ENCODE measurements at regions not wholly inside any gene's neighbourhood (a gene's known extent, or its start where the extent isn't known, plus 50 kb on each side); places are given as distances from the start of the nearest gene placed in this dataset.

DNA sequence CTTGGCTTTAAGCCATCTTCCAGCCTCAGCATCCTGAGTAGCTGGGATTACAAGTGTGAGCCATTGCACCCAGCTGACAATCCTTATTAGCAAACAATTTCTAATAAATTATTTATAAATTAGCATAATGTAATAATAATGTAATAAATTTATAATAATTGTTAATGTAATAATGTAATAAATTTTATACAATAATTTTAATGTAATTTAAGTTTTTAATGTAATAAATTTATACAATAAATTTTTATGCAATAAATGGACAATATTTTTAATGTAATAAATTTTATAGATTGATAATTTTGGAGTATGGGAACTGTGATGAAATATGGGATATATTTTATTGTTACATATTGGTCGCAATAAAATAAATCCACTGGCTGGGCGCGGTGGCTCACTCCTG lies 1457.5 kb downstream of the KCNT2 start (continued):
- TF ChIP-seq, protein P1, sequence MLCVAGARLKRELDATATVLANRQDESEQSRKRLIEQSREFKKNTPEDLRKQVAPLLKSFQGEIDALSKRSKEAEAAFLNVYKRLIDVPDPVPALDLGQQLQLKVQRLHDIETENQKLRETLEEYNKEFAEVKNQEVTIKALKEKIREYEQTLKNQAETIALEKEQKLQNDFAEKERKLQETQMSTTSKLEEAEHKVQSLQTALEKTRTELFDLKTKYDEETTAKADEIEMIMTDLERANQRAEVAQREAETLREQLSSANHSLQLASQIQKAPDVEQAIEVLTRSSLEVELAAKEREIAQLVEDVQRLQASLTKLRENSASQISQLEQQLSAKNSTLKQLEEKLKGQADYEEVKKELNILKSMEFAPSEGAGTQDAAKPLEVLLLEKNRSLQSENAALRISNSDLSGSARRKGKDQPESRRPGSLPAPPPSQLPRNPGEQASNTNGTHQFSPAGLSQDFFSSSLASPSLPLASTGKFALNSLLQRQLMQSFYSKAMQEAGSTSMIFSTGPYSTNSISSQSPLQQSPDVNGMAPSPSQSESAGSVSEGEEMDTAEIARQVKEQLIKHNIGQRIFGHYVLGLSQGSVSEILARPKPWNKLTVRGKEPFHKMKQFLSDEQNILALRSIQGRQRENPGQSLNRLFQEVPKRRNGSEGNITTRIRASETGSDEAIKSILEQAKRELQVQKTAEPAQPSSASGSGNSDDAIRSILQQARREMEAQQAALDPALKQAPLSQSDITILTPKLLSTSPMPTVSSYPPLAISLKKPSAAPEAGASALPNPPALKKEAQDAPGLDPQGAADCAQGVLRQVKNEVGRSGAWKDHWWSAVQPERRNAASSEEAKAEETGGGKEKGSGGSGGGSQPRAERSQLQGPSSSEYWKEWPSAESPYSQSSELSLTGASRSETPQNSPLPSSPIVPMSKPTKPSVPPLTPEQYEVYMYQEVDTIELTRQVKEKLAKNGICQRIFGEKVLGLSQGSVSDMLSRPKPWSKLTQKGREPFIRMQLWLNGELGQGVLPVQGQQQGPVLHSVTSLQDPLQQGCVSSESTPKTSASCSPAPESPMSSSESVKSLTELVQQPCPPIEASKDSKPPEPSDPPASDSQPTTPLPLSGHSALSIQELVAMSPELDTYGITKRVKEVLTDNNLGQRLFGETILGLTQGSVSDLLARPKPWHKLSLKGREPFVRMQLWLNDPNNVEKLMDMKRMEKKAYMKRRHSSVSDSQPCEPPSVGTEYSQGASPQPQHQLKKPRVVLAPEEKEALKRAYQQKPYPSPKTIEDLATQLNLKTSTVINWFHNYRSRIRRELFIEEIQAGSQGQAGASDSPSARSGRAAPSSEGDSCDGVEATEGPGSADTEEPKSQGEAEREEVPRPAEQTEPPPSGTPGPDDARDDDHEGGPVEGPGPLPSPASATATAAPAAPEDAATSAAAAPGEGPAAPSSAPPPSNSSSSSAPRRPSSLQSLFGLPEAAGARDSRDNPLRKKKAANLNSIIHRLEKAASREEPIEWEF (IDR thresholded peaks at IDR 0.05; ENCODE audit: insufficient replicate concordance, low read depth, low read length): no peak
- TF ChIP-seq, protein P2, sequence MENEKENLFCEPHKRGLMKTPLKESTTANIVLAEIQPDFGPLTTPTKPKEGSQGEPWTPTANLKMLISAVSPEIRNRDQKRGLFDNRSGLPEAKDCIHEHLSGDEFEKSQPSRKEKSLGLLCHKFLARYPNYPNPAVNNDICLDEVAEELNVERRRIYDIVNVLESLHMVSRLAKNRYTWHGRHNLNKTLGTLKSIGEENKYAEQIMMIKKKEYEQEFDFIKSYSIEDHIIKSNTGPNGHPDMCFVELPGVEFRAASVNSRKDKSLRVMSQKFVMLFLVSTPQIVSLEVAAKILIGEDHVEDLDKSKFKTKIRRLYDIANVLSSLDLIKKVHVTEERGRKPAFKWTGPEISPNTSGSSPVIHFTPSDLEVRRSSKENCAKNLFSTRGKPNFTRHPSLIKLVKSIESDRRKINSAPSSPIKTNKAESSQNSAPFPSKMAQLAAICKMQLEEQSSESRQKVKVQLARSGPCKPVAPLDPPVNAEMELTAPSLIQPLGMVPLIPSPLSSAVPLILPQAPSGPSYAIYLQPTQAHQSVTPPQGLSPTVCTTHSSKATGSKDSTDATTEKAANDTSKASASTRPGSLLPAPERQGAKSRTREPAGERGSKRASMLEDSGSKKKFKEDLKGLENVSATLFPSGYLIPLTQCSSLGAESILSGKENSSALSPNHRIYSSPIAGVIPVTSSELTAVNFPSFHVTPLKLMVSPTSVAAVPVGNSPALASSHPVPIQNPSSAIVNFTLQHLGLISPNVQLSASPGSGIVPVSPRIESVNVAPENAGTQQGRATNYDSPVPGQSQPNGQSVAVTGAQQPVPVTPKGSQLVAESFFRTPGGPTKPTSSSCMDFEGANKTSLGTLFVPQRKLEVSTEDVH (IDR thresholded peaks at IDR 0.05; ENCODE audit: low read depth, partially characterized antibody): no peak
- TF ChIP-seq, protein P3, sequence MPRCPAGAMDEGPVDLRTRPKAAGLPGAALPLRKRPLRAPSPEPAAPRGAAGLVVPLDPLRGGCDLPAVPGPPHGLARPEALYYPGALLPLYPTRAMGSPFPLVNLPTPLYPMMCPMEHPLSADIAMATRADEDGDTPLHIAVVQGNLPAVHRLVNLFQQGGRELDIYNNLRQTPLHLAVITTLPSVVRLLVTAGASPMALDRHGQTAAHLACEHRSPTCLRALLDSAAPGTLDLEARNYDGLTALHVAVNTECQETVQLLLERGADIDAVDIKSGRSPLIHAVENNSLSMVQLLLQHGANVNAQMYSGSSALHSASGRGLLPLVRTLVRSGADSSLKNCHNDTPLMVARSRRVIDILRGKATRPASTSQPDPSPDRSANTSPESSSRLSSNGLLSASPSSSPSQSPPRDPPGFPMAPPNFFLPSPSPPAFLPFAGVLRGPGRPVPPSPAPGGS (IDR thresholded peaks at IDR 0.05; ENCODE audit: borderline replicate concordance, insufficient read depth, low read depth, low read length, poor library complexity, severe bottlenecking): no peak
- no peak for TF ChIP-seq POU2F2 (IDR thresholded peaks at IDR 0.05; ENCODE audit: borderline replicate concordance, low read depth, low read length)
- TF ChIP-seq ASH2L (IDR thresholded peaks at IDR 0.05; ENCODE audit: borderline replicate concordance, low read depth): no peak
- TF ChIP-seq NFYA (IDR thresholded peaks at IDR 0.05; ENCODE audit: borderline replicate concordance, low read depth, low read length): no peak
- no peak for TF ChIP-seq ZNF622 (IDR thresholded peaks at IDR 0.05)
- TF ChIP-seq, protein P4, sequence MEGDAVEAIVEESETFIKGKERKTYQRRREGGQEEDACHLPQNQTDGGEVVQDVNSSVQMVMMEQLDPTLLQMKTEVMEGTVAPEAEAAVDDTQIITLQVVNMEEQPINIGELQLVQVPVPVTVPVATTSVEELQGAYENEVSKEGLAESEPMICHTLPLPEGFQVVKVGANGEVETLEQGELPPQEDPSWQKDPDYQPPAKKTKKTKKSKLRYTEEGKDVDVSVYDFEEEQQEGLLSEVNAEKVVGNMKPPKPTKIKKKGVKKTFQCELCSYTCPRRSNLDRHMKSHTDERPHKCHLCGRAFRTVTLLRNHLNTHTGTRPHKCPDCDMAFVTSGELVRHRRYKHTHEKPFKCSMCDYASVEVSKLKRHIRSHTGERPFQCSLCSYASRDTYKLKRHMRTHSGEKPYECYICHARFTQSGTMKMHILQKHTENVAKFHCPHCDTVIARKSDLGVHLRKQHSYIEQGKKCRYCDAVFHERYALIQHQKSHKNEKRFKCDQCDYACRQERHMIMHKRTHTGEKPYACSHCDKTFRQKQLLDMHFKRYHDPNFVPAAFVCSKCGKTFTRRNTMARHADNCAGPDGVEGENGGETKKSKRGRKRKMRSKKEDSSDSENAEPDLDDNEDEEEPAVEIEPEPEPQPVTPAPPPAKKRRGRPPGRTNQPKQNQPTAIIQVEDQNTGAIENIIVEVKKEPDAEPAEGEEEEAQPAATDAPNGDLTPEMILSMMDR (IDR thresholded peaks at IDR 0.05 in 2 of 3, conservative IDR thresholded peaks at IDR 0.05 in 1 of 3; ENCODE audit: control insufficient read depth in 2 of 3, extremely low read depth in 1 of 3, insufficient read depth in 1 of 3, low read depth in 3 of 3, low read length in 3 of 3): no peak
- TF ChIP-seq SPI1 (IDR thresholded peaks at IDR 0.05; ENCODE audit: borderline replicate concordance, insufficient read depth, low read depth, low read length): no peak
- no peak for TF ChIP-seq PML (IDR thresholded peaks at IDR 0.05; ENCODE audit: low read length)
